ENCODE measurements at regions not wholly inside any gene's neighbourhood (a gene's known extent, or its start where the extent isn't known, plus 50 kb on each side); places are given as distances from the start of the nearest gene placed in this dataset.

DNA sequence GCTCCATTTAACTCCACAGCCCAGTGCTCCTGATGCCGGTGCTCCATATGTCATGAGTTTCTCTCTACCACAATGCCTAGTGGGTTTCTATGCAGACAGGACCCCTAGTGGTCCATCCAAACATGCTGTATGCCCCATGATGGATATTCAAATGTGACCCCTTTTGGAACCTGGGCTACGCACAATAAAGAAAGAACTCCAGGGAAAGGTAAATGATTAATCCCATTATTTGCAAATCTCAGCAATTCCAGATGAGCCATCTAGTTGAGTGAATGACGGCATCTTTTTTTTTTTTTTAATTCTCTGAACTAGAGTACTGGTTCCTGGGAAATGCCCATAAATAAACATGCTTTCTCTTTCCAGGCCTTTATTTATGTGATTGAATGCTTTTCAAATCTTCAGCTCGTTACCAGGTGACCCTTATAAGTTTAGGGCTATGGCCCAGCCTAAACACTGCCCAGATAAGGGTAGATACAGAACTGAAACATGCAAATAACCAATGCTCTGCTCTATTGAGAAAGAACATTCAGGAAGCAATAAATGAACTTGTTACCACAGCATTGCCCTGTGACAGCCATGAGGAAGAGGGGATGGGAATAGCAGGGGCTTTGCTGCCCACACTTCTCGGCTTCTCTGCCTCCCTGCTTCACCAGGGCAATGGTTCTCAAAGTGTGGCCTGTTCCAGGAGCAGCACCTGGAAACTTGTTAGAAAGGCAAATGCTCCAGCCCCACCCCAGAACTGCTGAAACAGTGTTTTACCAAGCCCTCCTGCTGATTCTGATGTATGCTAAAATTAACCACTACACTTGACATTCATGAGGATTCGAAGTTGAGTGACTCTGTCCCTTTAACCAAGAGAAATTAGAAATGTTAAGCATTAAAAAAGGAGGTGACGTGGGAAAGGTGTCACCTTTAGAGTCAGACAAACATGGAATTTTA, 151.7 kb downstream of the SEC16B start:
- TF ChIP-seq, protein P1, sequence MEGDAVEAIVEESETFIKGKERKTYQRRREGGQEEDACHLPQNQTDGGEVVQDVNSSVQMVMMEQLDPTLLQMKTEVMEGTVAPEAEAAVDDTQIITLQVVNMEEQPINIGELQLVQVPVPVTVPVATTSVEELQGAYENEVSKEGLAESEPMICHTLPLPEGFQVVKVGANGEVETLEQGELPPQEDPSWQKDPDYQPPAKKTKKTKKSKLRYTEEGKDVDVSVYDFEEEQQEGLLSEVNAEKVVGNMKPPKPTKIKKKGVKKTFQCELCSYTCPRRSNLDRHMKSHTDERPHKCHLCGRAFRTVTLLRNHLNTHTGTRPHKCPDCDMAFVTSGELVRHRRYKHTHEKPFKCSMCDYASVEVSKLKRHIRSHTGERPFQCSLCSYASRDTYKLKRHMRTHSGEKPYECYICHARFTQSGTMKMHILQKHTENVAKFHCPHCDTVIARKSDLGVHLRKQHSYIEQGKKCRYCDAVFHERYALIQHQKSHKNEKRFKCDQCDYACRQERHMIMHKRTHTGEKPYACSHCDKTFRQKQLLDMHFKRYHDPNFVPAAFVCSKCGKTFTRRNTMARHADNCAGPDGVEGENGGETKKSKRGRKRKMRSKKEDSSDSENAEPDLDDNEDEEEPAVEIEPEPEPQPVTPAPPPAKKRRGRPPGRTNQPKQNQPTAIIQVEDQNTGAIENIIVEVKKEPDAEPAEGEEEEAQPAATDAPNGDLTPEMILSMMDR (IDR thresholded peaks at IDR 0.05) = no peak
- no peak for TF ChIP-seq POLR2A (IDR thresholded peaks at IDR 0.05)
- no peak overlapping the region for H3K4me3 ChIP-seq (ENCODE audit: low read depth, poor library complexity, severe bottlenecking)
- intact Hi-C loops (cut with DNase I; ENCODE audit: low total_unique reads) = no loop called here
- DNase-seq (ENCODE audit: low spot score in 2 of 2) = no peak
- WGBS, 2 donors = 77 to 79% methylated on average over 7 of the region's 7 CpGs

DNA sequence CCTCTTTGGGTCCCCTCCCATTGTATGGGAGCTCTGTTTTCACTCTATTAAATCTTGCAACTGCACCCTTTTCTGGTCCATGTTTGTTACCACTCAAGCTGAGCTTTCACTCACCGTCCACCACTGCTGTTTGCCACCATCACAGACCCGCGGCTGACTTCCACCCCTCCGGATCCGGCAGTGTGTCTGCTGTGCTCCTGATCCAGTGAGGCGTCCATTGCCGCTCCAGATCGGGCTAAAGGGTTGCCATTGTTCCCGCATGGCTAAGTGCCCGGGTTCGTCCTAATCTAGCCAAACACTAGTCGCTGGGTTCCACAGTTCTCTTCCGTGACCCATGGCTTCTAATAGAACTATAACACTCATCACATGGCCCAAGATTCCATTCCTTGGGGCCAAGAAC, 157.2 kb downstream of the SEC16B start:
- WGBS, 2 donors = 94 to 95% methylated on average over 13 of the region's 13 CpGs
- no peak for TF ChIP-seq POLR2A (IDR thresholded peaks at IDR 0.05)
- TF ChIP-seq, protein P1 (IDR thresholded peaks at IDR 0.05) = no peak
- DNase-seq (ENCODE audit: low spot score in 2 of 2) = no peak
- intact Hi-C loops (cut with DNase I; ENCODE audit: low total_unique reads) = no loop called here
- H3K4me3 ChIP-seq (ENCODE audit: low read depth, poor library complexity, severe bottlenecking) = no peak overlapping the region

DNA sequence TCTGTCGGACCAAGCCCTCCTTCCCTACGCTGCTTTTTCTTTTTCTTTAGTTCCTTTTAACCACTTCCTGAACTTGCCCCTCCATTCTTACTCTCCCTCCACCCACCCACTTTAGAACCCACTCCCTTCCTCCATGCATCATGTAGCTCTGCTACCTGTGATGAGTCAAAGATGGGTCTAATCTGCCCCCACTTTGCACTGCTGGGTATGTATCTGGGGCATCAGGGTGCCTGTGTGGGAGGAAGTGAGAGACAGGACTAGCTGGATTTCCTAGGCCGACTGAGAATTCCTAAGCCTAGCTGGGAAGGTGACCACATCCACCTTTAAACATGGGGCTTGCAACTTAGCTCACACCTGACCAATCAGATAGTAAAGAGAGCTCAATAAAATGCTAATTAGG, 157.7 kb downstream of the SEC16B start:
- DNase-seq (ENCODE audit: low spot score in 2 of 2) = no peak
- intact Hi-C loops (cut with DNase I; ENCODE audit: low total_unique reads) = no loop called here
- TF ChIP-seq, protein P1 (IDR thresholded peaks at IDR 0.05) = no peak
- no peak for TF ChIP-seq POLR2A (IDR thresholded peaks at IDR 0.05)
- WGBS, 2 donors = 73 to 75% methylated on average over 3 of the region's 3 CpGs
- no peak overlapping the region for H3K4me3 ChIP-seq (ENCODE audit: low read depth, poor library complexity, severe bottlenecking)

DNA sequence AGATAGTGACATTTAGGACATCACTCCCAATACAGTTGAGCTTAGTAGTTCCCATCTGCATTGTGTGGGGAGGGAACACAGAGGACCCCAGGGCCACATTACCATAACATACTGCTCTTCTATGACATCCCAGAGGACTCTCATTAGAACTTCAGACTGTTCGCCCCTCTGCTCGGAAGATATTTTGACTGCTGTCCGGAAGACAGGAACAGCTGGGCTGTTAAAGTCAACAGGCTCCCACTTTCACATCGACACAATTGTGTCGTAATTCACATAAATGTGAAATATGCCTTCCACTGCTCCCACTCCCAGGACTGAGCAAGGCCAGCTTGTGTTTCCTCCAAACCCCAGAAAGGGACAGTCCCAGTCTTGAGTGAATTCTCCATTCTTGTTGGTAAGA, 158.4 kb downstream of the SEC16B start:
- WGBS, 2 donors = 52 to 60% methylated on average over 5 of the region's 5 CpGs
- intact Hi-C loops (cut with DNase I; ENCODE audit: low total_unique reads) = no loop called here
- TF ChIP-seq, protein P1 (IDR thresholded peaks at IDR 0.05) = no peak
- TF ChIP-seq POLR2A (IDR thresholded peaks at IDR 0.05) = no peak
- no peak for DNase-seq (ENCODE audit: low spot score in 2 of 2)
- H3K4me3 ChIP-seq (ENCODE audit: low read depth, poor library complexity, severe bottlenecking) = no peak overlapping the region

DNA sequence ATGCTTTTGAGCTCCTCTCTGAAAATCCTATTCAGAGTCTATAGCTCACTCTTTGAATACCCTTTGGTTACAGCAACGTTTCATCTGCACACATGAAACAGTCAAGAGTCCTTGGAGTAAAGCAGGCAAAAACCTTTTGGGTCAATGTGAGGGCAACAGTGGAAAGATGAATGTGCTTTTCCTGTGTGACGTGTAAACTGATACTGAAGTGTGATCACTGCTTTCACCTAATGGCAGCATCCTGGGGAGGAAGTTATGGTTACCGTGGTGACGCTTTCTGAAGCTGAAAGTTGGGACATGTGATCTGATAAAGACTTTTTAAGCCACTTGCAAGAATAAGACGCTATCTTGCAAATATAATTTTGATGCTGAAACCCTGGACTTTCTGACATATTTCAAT, 160.0 kb downstream of the SEC16B start:
- intact Hi-C loops (cut with DNase I; ENCODE audit: low total_unique reads) = no loop called here
- WGBS, 2 donors = 65 to 72% methylated on average over 5 of the region's 5 CpGs
- H3K4me3 ChIP-seq (ENCODE audit: low read depth, poor library complexity, severe bottlenecking) = no peak overlapping the region
- TF ChIP-seq, protein P1 (IDR thresholded peaks at IDR 0.05) = no peak
- TF ChIP-seq POLR2A (IDR thresholded peaks at IDR 0.05) = no peak
- no peak for DNase-seq (ENCODE audit: low spot score in 2 of 2)
